ENCODE measurements at regions not wholly inside any gene's neighbourhood (a gene's known extent, or its start where the extent isn't known, plus 50 kb on each side); places are given as distances from the start of the nearest gene placed in this dataset.

- no peak for TF ChIP-seq EP300 (IDR thresholded peaks at IDR 0.05)
- no peak for TF ChIP-seq POLR2A (IDR thresholded peaks at IDR 0.05; ENCODE audit: low read length)
- no peak for TF ChIP-seq CHD4 (IDR thresholded peaks at IDR 0.05; ENCODE audit: borderline replicate concordance)
- TF ChIP-seq RARB (CRISPR knock-in tag; IDR thresholded peaks at IDR 0.05) = no peak
- TF ChIP-seq MAFK (IDR thresholded peaks at IDR 0.05; ENCODE audit: partially characterized antibody) = no peak
- TF ChIP-seq CTCF (IDR thresholded peaks at IDR 0.05) = no peak
- TF ChIP-seq NFE2L2 (conservative IDR thresholded peaks at IDR 0.05; ENCODE audit: low read length) = no peak
- no peak for TF ChIP-seq PBX3 (IDR thresholded peaks at IDR 0.05)
- no peak for TF ChIP-seq CHD2 (IDR thresholded peaks at IDR 0.05; ENCODE audit: low read length, partially characterized antibody)
- TF ChIP-seq ESRRA (IDR thresholded peaks at IDR 0.05; ENCODE audit: borderline replicate concordance, low read length) = no peak
- no peak for TF ChIP-seq MAX (IDR thresholded peaks at IDR 0.05)
- TF ChIP-seq RFX5 (IDR thresholded peaks at IDR 0.05) = no peak
- TF ChIP-seq RAD21 (conservative IDR thresholded peaks at IDR 0.05 in 1 of 2, IDR thresholded peaks at IDR 0.05 in 1 of 2) = no peak
Measured at GRCh38 chr18:24894880-24895279, 434.4 kb downstream of the HRH4 start.

Data from A549 (cell line).